HG03159 (cell line): ENCODE measurements at regions not wholly inside any gene's neighbourhood (a gene's known extent, or its start where the extent isn't known, plus 50 kb on each side); places are given as distances from the start of the nearest gene placed in this dataset.

Source experiments
- ATAC-seq: cut with Tn5 transposase; IDR thresholded peaks from one replicate; pipeline ENCODE4 v1.9.1; 2021; ENCODE audit warnings: mild to moderate bottlenecking, moderate library complexity; ENCODE audit not compliant: unreplicated experiment

DNA sequence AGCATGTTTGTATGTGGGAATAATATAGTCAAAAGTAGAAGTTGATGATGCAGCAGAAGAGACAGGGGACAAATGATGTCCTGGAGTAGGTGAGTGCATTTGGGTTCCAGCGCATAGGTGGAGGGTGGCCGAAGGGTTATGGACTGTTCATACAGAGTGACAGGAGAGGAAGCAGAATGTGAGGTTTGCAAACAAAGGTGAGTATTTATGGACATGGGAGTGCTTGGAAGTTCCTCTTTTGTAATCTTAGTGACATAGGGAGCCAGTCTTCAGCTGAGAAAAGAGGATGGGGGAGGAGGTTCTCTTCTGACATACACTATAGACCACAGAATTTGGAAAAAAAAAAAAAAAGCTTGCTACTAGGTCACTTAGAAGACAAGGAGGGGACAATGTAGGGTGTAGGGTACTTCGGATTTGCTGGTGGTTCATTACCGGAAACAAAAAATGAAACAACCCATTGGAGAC lies 331.6 kb downstream of the DLEU7 start:
- ATAC-seq, result peak; percentile 57

DNA sequence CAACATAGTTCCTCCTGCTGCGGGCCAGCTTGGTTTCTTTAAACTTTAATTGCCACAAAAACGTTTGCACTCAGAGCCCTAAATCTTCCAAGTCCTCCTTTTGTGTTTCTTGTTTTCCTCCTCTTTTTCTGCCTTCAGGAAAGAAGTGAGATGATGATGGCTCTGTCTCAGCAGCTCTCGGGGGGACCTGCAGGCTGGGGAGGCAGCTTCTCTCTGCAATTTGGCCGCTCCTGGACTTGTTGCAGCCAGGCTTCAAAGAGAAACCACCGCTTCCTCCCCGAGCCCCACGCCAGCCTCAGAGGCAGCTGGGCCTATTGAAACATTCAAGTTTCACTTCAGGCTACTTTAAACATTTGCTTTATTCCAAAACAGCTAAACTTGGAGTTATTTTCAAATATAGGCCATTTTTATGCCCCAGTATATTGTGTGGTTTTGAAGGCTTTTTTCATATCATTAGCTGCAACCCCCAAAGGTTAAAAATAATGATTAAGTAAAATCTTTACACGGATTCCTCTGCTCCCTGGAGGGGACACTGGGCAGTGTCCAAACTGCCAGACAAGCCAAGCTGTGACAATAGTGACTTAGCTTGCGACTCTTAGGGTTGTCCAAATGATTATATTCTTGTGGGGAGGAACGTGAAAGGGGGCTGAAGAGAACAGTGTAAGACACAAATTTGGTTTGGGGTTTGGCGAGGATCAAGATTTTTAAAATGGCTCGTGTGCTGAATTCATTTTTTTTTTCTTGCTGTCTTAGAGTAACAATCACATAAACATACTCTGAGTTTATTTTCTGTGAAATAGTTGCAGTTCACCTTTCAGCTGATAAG lies 330.8 kb downstream of the DLEU7 start:
- peak; percentile 85 for ATAC-seq

DNA sequence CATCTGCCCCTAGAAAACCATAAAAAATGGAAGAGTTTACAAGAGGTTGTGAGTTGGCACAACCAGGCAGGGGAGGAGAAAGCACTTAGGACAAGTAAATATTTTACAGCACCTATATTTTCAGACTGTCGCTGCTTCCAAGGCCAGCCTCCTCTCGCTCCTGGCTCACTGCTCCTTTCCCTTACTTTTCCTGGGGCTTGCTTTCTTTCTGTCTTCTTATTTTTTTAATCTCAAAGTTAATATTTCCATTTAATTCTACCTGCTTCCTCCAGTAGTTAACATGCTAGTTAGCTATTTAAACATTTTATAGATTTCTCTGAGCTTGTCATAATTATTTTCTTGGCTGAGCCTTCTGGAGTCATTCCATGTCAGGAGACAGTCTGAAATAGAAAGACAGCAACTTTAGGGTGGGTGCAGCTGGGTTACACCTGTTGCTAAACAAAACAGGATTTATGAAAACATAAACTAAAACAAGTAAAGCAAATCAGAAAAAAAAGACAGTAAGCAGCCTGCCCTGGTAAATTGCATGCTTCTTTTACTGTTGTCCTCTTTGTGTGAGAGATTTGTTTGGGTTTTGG lies 330.1 kb downstream of the DLEU7 start:
- no peak for ATAC-seq

GRCh38 chr13:50514249-50514648 lies 329.2 kb downstream of the DLEU7 start:
- no peak for ATAC-seq

- no peak for ATAC-seq
These were observed 325.4 kb downstream of the DLEU7 start for GRCh38 chr13:50518131-50518530.

DNA sequence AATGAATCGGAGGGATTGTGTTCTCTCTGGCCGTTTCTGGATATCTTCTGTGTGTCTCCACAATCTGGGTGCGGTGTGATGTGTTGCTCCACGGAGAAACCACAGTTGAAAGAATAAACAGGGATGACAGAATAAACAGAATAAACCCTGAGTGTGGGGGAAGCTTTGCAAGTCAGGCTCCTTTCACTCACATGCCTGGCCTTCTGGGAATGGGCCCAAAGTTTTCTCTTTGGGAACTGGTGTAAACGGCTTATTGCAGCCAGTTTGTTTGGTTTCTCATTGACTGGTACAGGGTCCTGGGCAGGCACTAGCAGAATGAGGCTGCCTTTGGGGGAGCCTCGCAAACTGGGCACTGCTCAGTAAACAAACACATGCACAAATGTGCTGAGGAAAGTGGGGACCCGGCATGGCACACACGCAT lies 324.7 kb downstream of the DLEU7 start:
- ATAC-seq, result no peak

GRCh38 chr13:50519866-50520265 lies 323.6 kb downstream of the DLEU7 start:
- ATAC-seq, result no peak

GRCh38 chr13:50521006-50521830 lies 322.3 kb downstream of the DLEU7 start:
- no peak for ATAC-seq

DNA sequence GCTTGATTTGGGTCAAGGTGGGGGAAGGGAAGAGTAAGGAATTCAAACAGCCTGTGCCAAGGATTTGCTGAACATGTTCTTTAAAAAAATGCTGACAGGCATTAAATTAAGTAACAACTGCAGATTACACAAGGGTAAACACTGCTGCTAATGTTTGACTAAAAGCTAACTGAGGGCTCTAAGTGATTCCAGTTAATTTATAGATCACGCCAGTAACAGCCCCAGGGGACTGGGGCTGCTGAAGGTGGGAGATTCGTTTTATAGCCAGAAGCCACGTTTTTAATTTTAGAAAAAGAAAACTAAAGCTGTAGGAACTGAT lies 321.7 kb downstream of the DLEU7 start:
- no peak for ATAC-seq

DNA sequence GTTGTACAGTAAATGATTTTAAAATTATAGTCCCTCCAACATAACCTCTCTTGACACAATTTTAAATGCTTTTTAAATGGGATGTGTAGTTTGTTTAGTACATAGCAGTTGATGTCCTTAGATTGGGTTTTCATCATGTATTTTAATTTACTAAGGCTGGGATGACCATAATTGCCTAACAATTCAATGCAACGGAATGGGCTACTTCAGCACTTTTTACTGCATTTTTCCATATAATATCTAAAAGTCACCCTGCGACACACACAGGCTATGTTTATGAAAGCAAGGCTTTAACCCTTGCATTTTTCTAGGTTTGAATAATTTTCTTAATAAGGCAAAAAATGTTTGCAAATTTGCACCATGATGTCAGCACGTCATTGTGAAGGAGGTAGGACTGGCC lies 321.0 kb downstream of the DLEU7 start:
- ATAC-seq, result no peak

DNA sequence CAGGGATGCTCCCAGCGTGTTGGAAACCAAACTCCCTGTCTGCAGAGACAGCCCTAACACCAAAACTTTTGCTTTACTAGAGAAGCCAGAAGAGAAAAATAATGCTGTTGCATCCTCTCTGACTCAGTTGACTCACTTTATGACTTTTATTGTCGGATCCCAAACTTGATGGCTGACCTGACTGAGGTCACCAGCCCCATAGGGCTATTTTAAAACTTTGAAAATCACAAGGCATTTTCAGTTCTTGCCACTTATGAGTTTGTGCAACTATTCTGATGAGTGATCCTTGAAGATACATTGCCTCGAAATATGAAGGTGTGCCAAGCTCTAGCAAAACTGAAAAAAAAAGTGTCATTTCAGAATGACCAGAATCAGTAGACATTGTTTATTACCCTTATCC lies 320.2 kb downstream of the DLEU7 start:
- no peak for ATAC-seq

DNA sequence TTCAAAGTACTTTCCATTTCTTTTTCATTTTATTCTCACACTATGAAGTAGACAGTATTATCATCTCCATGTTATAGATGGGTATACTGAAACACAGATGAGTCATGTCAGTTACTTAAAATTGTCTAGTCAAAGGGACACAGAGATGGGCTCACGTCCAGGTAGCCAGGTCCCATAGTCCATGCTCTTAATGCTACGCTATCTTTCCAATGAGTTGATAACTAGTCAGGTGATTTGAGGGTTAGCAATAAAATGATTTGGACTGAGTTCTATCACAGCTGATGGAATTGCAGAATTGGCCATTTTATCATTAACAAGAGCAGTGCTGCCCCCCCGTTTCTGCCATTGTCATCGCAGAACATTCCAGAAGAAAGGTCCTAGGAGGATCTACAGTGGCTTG lies 318.9 kb downstream of the DLEU7 start:
- ATAC-seq, result no peak

- ATAC-seq, result no peak
These were observed 316.8 kb downstream of the DLEU7 start for GRCh38 chr13:50526661-50527071.

DNA sequence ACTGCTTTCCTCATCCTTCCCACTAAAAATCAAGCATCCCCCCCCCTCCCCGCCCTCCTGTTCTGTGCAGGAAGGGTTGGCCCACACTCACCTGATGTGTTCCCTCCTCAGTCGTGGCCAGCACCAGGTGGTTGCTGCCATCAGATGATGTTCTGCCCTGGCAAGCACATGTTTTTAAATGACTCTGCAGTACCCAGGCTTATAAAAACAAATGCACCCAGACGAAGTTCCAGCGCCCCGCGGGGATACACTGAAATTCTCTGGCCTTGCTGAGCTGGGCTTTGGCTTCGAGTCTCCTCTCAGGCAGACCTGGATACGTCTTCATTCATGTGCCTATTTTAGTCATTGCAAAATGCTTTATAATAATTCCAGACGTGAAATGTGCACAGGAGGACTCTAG lies 316.3 kb downstream of the DLEU7 start:
- ATAC-seq, result no peak

DNA sequence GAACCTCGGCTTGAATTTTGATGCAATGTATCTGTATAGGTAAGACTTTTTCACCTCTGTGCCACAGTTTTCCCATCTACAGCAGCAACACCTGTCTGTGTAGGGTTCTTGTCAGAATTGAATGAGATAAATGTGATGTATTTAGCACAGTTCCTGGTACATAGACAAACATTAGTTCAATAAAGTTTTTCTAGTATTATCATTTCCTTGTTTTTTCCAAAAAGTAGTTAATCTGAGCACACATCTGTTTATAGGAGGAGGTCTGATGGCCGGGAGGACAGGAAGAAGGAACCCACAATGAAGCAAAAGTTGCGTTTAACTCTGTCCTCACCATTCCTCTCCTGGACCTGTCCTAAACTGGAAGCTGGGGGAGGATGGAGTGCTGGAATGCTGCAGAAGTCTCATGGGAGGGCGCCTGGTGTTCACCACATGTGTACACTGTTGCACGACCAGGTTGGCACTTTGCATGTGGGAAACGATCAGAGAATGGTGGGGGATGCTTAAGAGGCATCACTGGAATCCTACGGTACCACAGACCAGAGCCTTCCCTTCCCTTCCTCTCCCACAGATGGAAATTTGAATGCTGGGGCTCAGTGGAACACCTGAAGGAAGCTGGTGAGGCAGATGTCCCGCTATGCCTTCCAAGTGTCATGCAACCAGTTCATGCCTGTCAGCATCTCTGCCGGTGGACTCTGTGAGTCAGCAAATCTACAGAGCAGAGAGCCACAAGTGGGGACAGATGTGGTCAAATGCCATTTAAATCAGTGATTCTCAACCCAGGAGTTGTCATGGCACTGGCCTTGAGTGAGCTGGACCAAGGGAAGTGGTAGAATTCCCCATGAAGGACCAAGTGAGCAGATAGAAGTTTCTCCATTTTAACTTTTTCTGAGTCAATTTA lies 315.6 kb downstream of the DLEU7 start:
- ATAC-seq, result no peak

DNA sequence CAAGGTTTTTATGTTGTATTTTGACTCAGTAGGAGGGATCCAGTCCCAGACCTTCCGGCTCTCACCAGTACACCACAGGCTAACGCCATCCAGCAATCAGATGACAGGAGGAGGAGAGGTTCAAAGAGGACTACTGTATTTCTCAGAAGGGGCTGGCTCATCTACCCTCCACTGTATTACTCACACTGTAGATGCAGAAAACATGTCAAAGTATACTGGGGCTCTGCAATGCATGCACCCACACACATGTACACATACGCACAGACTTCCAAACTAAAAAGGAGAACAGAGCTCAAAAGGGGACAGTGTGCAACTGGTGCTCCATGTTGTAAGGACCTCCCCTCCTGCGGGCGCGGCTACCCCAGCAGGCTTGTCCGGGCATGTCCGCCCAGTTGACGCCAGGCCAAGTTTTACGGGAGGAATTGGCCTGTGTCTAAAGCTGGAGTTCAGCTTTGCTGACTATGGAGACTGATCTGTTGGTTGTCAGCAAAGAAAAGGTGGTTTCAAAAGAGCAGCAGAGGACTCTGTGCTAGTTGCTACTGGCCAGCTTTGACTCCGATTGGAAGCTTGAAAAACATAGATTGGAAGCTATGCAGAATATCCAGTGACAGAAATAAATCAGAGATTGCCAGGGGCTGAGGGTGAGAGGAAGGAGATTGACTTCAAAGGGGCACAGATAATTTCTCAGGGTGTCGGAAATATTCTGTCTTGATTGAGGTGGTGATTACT lies 314.2 kb downstream of the DLEU7 start:
- ATAC-seq, result no peak

GRCh38 chr13:50531917-50532899 lies 311.3 kb downstream of the DLEU7 start:
- ATAC-seq, result no peak

GRCh38 chr13:50535050-50535449 lies 308.4 kb downstream of the DLEU7 start:
- no peak for ATAC-seq

- no peak for ATAC-seq
These were observed 306.5 kb downstream of the DLEU7 start for GRCh38 chr13:50537029-50537428.
